Loucy (cell line): ENCODE measurements at regions not wholly inside any gene's neighbourhood (a gene's known extent, or its start where the extent isn't known, plus 50 kb on each side); places are given as distances from the start of the nearest gene placed in this dataset.

ENCODE experiments used
- EZH2phosphoT487 ChIP-seq: fragments of 200-600 bp; IDR thresholded peaks from 2 replicates; pipeline ENCODE4 v1.6.1; 2018; ENCODE audit warnings: antibody characterized with exemption, mild to moderate bottlenecking, moderate library complexity, borderline replicate concordance
- TF ChIP-seq, protein P1 (sequence below): fragments of 200-600 bp; sonication (generic); conservative IDR thresholded peaks from 2 replicates; pipeline ENCODE4 v1.5.1; 2014; ENCODE audit warnings: mild to moderate bottlenecking, antibody characterized with exemption, low read length

- TF ChIP-seq, protein P1, sequence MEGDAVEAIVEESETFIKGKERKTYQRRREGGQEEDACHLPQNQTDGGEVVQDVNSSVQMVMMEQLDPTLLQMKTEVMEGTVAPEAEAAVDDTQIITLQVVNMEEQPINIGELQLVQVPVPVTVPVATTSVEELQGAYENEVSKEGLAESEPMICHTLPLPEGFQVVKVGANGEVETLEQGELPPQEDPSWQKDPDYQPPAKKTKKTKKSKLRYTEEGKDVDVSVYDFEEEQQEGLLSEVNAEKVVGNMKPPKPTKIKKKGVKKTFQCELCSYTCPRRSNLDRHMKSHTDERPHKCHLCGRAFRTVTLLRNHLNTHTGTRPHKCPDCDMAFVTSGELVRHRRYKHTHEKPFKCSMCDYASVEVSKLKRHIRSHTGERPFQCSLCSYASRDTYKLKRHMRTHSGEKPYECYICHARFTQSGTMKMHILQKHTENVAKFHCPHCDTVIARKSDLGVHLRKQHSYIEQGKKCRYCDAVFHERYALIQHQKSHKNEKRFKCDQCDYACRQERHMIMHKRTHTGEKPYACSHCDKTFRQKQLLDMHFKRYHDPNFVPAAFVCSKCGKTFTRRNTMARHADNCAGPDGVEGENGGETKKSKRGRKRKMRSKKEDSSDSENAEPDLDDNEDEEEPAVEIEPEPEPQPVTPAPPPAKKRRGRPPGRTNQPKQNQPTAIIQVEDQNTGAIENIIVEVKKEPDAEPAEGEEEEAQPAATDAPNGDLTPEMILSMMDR: no peak
- no peak for TF ChIP-seq EZH2phosphoT487
These were observed 300.1 kb downstream of the TBC1D4 start for GRCh38 chr13:75181906-75182305.
